ENCODE measurements at regions not wholly inside any gene's neighbourhood (a gene's known extent, or its start where the extent isn't known, plus 50 kb on each side); places are given as distances from the start of the nearest gene placed in this dataset.
"Not testable (repeated sequence)": the region's sequence is repeated elsewhere in the genome, so short reads cannot be mapped to it uniquely, and the experiment has no call there.

DNA sequence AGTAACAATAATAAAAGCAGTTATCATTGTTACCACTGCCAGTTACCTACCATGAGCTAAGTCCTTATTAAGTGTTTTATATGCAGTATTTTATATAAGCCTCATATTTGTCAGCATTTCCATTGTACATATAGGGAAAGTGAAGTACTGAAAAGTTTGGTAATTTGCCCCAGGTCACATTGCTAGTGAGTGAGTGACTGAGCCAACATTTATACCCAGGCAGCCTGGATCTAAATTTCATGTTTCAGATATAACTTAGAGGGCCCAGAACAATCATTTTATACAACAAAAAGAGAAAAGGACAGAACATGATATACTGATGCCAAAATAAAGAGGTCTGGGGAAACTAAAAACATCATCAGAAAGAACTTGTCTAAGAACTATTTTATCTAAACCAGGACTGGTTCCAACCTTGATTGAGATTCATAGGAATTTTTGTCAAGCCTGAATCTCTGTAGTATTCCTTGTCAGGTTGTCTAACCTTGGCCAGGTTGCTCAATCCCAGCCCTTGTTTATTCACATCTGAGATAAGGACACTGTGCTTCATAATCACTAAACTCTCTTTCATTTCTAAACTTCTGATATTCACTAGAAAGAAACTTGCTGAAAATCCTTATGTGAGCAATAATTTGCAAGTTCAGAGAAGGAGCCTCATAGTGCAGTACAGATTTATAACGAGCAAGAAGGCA is 308.2 kb downstream of the IPMK start:
- DNase-seq (ENCODE audit: low spot score), result no peak

- DNase-seq (ENCODE audit: low spot score), result no peak
Measured at GRCh38 chr10:57955076-57955475, 312.6 kb downstream of the IPMK start.

DNA sequence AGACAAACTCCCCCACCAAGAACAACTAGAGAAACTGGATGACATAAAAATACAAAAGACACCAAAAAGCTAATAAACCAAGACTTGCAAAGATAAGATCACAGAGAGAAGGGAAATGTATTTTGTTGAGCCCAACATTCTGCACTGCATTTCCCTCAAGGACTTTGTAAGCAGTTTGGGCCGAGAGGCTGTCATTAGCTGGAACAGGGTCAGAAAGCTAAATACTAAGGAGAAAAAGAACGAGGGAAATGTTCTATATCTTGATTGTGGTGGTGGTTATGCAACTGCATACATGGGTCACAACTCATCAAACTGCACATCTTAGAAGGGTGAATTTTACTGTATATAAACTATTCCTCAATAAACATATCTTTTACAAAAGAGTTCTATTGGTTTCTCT is 315.0 kb downstream of the IPMK start:
- peak; percentile 11 for DNase-seq (ENCODE audit: low spot score)

DNA sequence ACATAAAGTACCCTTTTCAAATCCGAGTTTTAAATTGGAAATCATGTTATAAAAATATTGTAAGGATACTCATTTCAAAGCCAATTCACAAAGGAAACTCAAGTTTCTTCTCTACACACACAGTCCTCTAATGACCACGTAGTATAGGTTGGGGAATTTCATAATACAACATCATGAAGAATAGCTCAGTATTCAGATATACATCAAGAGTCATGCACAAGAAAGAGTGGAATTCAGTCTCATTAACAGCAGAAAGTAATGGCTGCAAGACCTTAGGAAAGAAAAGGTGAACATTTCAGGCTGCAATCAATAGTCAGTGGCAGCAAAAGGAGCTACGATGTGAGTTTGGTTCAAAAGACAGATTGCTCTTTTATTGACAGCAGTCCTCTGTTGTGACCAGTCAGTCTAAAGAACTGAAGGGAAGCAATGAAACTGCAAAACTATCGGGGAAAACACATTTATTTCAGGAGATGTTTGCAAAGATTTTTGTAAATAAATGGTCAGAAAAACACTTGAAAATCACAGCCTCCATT is 317.2 kb downstream of the IPMK start:
- no peak for DNase-seq (ENCODE audit: low spot score)

- DNase-seq (ENCODE audit: low spot score), result no peak
Measured at GRCh38 chr10:57948796-57949195, 318.9 kb downstream of the IPMK start.

DNA sequence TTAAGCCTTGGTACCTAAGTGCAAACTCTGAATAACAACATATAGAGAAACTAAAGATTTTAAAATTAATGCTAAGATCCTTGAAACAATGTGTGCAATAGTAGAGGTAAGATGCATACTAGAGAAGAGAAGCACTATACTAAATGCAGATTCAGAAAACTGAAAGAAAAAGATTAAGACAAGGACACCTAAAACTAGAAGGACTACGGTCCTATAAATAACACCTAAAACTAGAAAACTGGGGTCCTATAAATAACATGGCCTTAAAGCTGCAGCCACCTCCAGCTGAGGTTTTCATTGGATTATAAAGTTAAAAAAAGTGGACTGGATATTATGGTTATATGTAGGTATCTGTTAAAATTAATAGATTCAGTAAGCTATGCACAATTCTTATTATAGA is 320.9 kb downstream of the IPMK start:
- DNase-seq (ENCODE audit: low spot score), result no peak

GRCh38 chr10:57943701-57944100 is 324.0 kb downstream of the IPMK start:
- no peak for DNase-seq (ENCODE audit: low spot score)

GRCh38 chr10:57925045-57925444 is 342.6 kb downstream of the IPMK start:
- no peak for DNase-seq (ENCODE audit: low spot score)

DNA sequence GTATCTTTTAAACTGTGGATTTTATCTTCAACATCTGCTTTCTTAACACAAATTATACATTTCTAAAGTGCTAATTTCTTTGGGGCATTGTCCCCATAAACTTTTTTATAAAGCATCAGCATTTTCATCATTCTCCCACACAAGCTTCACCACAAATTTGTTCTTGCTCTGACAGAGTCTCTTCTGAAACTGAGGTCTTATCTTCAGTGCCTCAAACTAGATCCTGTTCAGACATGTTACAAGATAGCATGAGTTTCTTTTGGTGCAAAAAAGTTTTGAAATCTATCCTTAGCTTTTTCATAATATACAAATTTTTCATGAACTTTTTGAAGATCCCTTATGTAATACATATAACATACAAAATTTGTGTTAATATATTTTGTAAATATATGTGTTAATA is 346.6 kb downstream of the IPMK start:
- no peak for DNase-seq (ENCODE audit: low spot score)

- no peak for DNase-seq (ENCODE audit: low spot score)
Measured at GRCh38 chr10:57919864-57920263, 347.8 kb downstream of the IPMK start.

DNA sequence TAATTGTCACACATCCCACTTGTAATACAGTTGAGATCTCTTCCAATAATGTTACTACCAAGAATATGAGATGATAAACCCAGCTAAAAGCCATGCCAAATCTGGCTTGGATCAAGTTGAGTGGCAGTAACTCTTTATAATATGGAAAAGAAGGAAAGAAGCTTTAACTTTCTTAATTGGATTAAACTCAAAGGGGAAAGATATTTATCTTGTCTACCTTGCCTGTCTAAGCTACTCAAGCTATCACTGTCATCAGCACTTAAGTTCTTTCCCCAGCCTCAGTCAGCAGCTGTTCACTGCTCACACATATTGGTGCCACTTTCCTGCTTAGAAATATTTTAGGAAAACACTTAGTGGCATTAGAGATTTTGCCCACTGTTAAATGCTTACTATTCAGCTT is 350.7 kb downstream of the IPMK start:
- no peak for DNase-seq (ENCODE audit: low spot score)

- no peak for DNase-seq (ENCODE audit: low spot score)
Measured at GRCh38 chr10:57905861-57906260, 361.8 kb downstream of the IPMK start.

DNA sequence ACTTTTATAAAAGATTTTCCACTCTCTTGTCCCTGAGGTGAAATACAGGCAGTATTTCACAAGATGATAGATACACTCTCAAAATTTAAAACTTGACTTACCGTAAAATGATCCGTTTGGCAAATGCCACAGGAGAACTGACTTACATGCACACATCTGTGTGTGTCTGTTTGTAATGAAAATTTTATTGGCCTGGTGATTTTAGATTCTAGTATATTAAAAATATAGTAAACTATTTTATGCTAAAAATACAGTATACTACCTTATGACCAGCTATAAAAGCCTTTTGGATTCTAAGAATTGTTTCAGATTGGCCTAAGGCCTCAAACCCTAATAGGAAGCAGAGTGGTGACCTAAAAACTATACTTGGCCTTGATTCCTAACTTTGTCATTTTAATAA is 362.7 kb downstream of the IPMK start:
- no peak for DNase-seq (ENCODE audit: low spot score)

DNA sequence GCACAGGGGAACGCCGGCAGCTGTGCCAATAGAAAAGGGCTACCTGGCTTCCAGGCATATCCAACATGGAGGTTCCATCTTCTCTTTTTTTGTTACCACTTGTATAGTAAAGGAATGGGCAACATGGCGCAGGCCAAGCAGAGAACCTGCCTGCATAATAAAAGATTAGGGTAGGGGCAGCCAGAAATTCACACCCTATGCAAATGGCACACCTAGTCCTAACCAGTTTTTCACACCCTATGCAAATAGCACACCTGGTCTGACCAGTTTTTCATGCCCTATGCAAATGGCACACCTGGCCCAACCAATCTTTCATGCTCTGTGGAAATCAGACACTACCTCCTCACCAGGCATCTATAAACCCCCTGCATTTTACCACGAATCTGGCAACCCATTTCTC is 369.5 kb downstream of the IPMK start:
- DNase-seq (ENCODE audit: low spot score), result no peak

DNA sequence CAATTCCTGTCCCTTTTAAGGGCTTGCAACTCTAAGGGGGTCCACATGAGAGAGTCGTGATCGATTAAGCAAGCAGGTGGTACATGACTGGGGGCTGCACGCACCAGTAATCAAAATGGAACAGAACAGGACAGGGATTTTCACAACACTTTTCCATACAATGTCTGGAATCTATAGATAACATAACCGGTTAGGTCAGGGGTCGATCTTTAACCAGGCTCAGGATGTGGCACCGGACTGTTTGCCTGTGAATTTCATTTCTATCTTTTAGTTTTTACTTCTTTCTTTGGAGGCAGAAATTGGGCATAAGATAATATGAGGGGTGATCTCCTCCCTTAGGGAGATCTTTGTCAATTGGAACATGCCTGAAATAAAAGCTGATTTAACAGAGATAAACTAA is 370.1 kb downstream of the IPMK start:
- no peak for DNase-seq (ENCODE audit: low spot score)

- no peak for DNase-seq (ENCODE audit: low spot score)
Measured at GRCh38 chr10:57894361-57894760, 373.3 kb downstream of the IPMK start.

GRCh38 chr10:57891201-57892006 is 376.3 kb downstream of the IPMK start:
- DNase-seq (ENCODE audit: low spot score), result no peak

DNA sequence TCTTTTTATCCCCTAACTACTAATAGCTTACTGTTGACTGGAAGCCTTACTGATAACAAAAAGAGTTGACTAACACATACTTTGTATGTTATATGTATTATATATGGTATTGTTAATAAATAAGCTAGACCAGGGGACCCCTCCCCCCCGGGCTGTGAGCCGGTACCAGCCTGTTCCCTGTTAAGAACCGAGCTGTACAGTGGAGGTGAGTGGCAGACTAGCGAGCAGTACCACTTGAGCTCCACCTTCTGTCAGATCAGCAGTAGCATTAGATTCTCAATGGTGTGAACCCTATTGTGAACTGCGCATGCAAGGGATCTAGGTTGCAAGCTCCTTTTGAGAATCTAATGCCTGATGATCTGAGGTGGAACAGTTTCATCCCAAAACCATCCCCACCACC is 377.0 kb downstream of the IPMK start:
- no peak for DNase-seq (ENCODE audit: low spot score)

DNA sequence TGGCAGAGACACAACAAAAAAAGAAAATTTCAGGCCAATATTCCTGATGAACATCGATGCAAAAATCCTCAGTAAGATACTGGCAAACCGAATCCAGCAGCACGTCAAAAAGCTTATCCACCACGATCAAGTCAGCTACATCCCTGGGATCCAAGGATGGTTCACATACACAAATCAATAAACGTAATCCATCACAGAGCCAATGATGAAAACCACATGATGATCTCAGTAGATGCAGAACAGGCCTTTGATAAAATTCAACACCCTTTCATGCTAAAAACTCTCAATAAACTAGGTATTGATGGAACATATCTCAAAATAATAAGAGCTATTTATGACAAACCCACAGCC is 382.1 kb downstream of the IPMK start:
- not testable (repeated sequence) for DNase-seq (ENCODE audit: low spot score)

GRCh38 chr10:57884965-57885617 is 382.6 kb downstream of the IPMK start:
- DNase-seq (ENCODE audit: low spot score), result no peak

GRCh38 chr10:57884407-57884806 is 383.3 kb downstream of the IPMK start:
- DNase-seq (ENCODE audit: low spot score), result no peak

GRCh38 chr10:57880446-57881227 is 387.1 kb downstream of the IPMK start:
- no peak for DNase-seq (ENCODE audit: low spot score)
